Mammary epithelial cell (primary cell): ENCODE measurements at regions not wholly inside any gene's neighbourhood (a gene's known extent, or its start where the extent isn't known, plus 50 kb on each side); places are given as distances from the start of the nearest gene placed in this dataset.

ENCODE experiments used
- EZH2 ChIP-seq: IDR thresholded peaks from 2 replicates; pipeline ENCODE4 v1.6.1; 2012; ENCODE audit warnings: low read length, inconsistent platforms, borderline replicate concordance
- TF ChIP-seq, protein P1 (sequence below), 2 donors: IDR thresholded peaks in 1 of 2; conservative IDR thresholded peaks in 1 of 2; 2 replicates each; pipeline ENCODE4 v1.5.1; 2011 to 2012; ENCODE audit warnings: inconsistent platforms in 2 of 2, low read length in 2 of 2, mild to moderate bottlenecking in 2 of 2, control low read depth in 1 of 2, low read depth in 1 of 2; ENCODE audit not compliant: insufficient read depth in 1 of 2; ENCODE audit errors: extremely low read depth in 1 of 2

DNA sequence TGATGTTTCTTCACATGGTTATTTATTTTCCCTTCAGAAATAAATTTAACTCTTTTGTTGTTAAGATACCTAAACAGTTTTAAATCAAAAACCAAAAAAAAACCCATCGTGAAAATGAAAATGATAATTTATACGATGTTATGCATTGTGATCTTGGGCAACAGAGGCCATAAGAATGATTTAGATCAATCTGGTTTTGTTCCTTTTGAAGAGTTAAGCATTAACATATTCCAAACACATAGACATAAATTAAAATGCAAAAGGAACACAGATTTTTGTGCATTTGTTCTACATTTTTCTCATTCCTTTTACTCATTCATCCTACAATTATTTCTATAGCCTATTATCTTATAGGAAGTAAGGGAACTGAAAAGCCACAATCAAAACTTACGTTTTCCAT is 226.1 kb upstream of the SEMA3D start:
- TF ChIP-seq, protein P1, sequence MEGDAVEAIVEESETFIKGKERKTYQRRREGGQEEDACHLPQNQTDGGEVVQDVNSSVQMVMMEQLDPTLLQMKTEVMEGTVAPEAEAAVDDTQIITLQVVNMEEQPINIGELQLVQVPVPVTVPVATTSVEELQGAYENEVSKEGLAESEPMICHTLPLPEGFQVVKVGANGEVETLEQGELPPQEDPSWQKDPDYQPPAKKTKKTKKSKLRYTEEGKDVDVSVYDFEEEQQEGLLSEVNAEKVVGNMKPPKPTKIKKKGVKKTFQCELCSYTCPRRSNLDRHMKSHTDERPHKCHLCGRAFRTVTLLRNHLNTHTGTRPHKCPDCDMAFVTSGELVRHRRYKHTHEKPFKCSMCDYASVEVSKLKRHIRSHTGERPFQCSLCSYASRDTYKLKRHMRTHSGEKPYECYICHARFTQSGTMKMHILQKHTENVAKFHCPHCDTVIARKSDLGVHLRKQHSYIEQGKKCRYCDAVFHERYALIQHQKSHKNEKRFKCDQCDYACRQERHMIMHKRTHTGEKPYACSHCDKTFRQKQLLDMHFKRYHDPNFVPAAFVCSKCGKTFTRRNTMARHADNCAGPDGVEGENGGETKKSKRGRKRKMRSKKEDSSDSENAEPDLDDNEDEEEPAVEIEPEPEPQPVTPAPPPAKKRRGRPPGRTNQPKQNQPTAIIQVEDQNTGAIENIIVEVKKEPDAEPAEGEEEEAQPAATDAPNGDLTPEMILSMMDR (conservative IDR thresholded peaks at IDR 0.05 in 1 of 2, IDR thresholded peaks at IDR 0.05 in 1 of 2; ENCODE audit: extremely low read depth in 1 of 2, insufficient read depth in 1 of 2, low read depth in 1 of 2, low read length in 2 of 2) = no peak
- no peak for TF ChIP-seq EZH2
